OCI-LY7 (cell line): ENCODE measurements at regions not wholly inside any gene's neighbourhood (a gene's known extent, or its start where the extent isn't known, plus 50 kb on each side); places are given as distances from the start of the nearest gene placed in this dataset.

Experiments
- BruUV-seq: library from RNA; stranded (reverse); fragments of 400-500 nt; replicated peaks from 2 replicates; lab custom pipeline; 2021; lab: Mats Ljungman, UMichigan
- CTCF ChIA-PET: fragments of 300-600 bp; sonication (Branson Sonifier 250); formaldehyde crosslinking; loops from one replicate; lab custom pipeline; 2022; ENCODE audit warnings: antibody characterized with exemption; ENCODE audit not compliant: unreplicated experiment; lab: Charles Lee
- POLR2A ChIA-PET: fragments of 300-600 bp; sonication (Branson Sonifier 250); formaldehyde crosslinking; loops from one replicate; lab custom pipeline; 2022; ENCODE audit warnings: antibody characterized with exemption; lab: Charles Lee
- DNase-seq: peaks from one replicate; pipeline ENCODE4 v3.0.0-alpha.2; 2015; ENCODE audit warnings: low spot score
- H2AFZ ChIP-seq: fragments of 200-600 bp; sonication (generic), shearing (Covaris generic); 2 replicates; pipeline ENCODE4 v1.6.1; 2014; ENCODE audit warnings: mild to moderate bottlenecking, antibody characterized with exemption, low read length, moderate library complexity
- H3K27ac ChIP-seq: fragments of 200-600 bp; sonication (generic); 2 replicates; pipeline ENCODE4 v1.5.1; 2014; ENCODE audit warnings: mixed run types, low read depth, mild to moderate bottlenecking, moderate library complexity, low read length, inconsistent platforms; ENCODE audit not compliant: poor library complexity, severe bottlenecking
- H3K36me3 ChIP-seq: fragments of 200-600 bp; sonication (generic); 2 replicates; pipeline ENCODE4 v1.6.1; 2014; ENCODE audit warnings: mild to moderate bottlenecking, antibody characterized with exemption, low read length, moderate library complexity, mixed read lengths; ENCODE audit not compliant: insufficient read depth
- H3K4me1 ChIP-seq: fragments of 200-600 bp; sonication (generic); 2 replicates; pipeline ENCODE4 v1.5.1; 2014; ENCODE audit warnings: mild to moderate bottlenecking, low read length; ENCODE audit not compliant: insufficient read depth, poor library complexity, severe bottlenecking
- H3K4me2 ChIP-seq: fragments of 200-600 bp; sonication (generic); 2 replicates; pipeline ENCODE4 v1.6.1; 2014; ENCODE audit warnings: mild to moderate bottlenecking, low read length
- H3K4me3 ChIP-seq: fragments of 200-600 bp; sonication (generic); 2 replicates; pipeline ENCODE4 v1.5.1; 2014; ENCODE audit warnings: mild to moderate bottlenecking, low read depth, low read length; ENCODE audit not compliant: poor library complexity, severe bottlenecking
- H3K79me2 ChIP-seq: fragments of 200-600 bp; sonication (generic); 2 replicates; pipeline ENCODE4 v1.6.1; 2016; ENCODE audit warnings: low read depth, mild to moderate bottlenecking, low read length, moderate library complexity, mixed read lengths; ENCODE audit not compliant: insufficient read depth
- H3K9me2 ChIP-seq: fragments of 200-600 bp; sonication (generic); 2 replicates; pipeline ENCODE4 v1.6.1; 2016; ENCODE audit warnings: mild to moderate bottlenecking, low read length, mixed read lengths; ENCODE audit not compliant: insufficient read depth
- H3K9me3 ChIP-seq: fragments of 200-600 bp; sonication (generic); 2 replicates; pipeline ENCODE4 v1.6.1; 2014; ENCODE audit warnings: mild to moderate bottlenecking, mixed run types, low read length, mixed read lengths
- H4K20me1 ChIP-seq: fragments of 200-600 bp; sonication (generic); 2 replicates; pipeline ENCODE4 v1.6.1; 2014; ENCODE audit warnings: mild to moderate bottlenecking, antibody characterized with exemption, low read length, moderate library complexity, mixed read lengths; ENCODE audit not compliant: insufficient read depth
- EZH2phosphoT487 ChIP-seq: fragments of 200-600 bp; sonication (generic); IDR thresholded peaks from 2 replicates; pipeline ENCODE4 v1.6.1; 2018; ENCODE audit warnings: low read depth, borderline replicate concordance, mild to moderate bottlenecking, mixed run types, antibody characterized with exemption, low read length, moderate library complexity, mixed read lengths
- intact Hi-C: fragments of 100-400 bp; cut with micrococcal nuclease; formaldehyde crosslinking; loops from one replicate; pipeline ENCODE4 v1.10.0; 2022; ENCODE audit not compliant: unreplicated experiment
- TF ChIP-seq, protein P1 (sequence below): fragments of 200-600 bp; sonication (generic); conservative IDR thresholded peaks from 2 replicates; pipeline ENCODE4 v1.5.1; 2014; ENCODE audit warnings: mild to moderate bottlenecking, antibody characterized with exemption, low read length, moderate library complexity, mixed read lengths

GRCh38 chr2:56537756-56538155, 354.0 kb downstream of the CCDC85A start:
- Histone ChIP-seq H3K9me2 (no peaks in the 10 kb centered on the region), H3K4me1 (no peaks in the 10 kb centered on the region), H3K79me2 (no peaks in the 10 kb centered on the region), H3K36me3 (no peaks in the 10 kb centered on the region), H3K9me3 (no peaks in the 10 kb centered on the region), H3K4me2 (no peak overlapping the region), H2AFZ (no peak overlapping the region), H3K4me3 (no peak overlapping the region), H4K20me1 (no peaks in the 10 kb centered on the region), H3K27ac (no peak overlapping the region)
- no TSS peak for BruUV-seq
- CTCF ChIA-PET: no interaction called here
- TF ChIP-seq, protein P1, sequence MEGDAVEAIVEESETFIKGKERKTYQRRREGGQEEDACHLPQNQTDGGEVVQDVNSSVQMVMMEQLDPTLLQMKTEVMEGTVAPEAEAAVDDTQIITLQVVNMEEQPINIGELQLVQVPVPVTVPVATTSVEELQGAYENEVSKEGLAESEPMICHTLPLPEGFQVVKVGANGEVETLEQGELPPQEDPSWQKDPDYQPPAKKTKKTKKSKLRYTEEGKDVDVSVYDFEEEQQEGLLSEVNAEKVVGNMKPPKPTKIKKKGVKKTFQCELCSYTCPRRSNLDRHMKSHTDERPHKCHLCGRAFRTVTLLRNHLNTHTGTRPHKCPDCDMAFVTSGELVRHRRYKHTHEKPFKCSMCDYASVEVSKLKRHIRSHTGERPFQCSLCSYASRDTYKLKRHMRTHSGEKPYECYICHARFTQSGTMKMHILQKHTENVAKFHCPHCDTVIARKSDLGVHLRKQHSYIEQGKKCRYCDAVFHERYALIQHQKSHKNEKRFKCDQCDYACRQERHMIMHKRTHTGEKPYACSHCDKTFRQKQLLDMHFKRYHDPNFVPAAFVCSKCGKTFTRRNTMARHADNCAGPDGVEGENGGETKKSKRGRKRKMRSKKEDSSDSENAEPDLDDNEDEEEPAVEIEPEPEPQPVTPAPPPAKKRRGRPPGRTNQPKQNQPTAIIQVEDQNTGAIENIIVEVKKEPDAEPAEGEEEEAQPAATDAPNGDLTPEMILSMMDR: no peak
- TF ChIP-seq EZH2phosphoT487: no peak
- DNase-seq: no peak
- intact Hi-C loops: no loop called here
- POLR2A ChIA-PET: no interaction called here

GRCh38 chr2:56539618-56540017, 355.8 kb downstream of the CCDC85A start:
- ChIA-PET POLR2A (no interaction called here), CTCF (no interaction called here)
- Histone ChIP-seq H3K4me3 (no peak overlapping the region), H3K4me2 (no peak overlapping the region), H3K4me1 (no peaks in the 10 kb centered on the region), H4K20me1 (no peaks in the 10 kb centered on the region), H3K36me3 (no peaks in the 10 kb centered on the region), H3K9me3 (no peaks in the 10 kb centered on the region), H3K9me2 (no peaks in the 10 kb centered on the region), H2AFZ (no peak overlapping the region), H3K27ac (no peak overlapping the region), H3K79me2 (no peaks in the 10 kb centered on the region)
- TF ChIP-seq, protein P1: no peak
- TF ChIP-seq EZH2phosphoT487: no peak
- no TSS peak for BruUV-seq
- intact Hi-C loops: no loop called here
- DNase-seq: no peak

GRCh38 chr2:56540467-56540866, 356.7 kb downstream of the CCDC85A start:
- Histone ChIP-seq H3K36me3 (no peaks in the 10 kb centered on the region), H3K4me2 (no peak overlapping the region), H3K9me2 (no peaks in the 10 kb centered on the region), H3K27ac (no peak overlapping the region), H3K79me2 (no peaks in the 10 kb centered on the region), H3K4me1 (no peaks in the 10 kb centered on the region), H2AFZ (no peak overlapping the region), H3K4me3 (no peak overlapping the region), H4K20me1 (no peaks in the 10 kb centered on the region), H3K9me3 (no peaks in the 10 kb centered on the region)
- TF ChIP-seq, protein P1: no peak
- no peak for TF ChIP-seq EZH2phosphoT487
- ChIA-PET POLR2A (no interaction called here), CTCF (no interaction called here)
- DNase-seq: no peak
- BruUV-seq: no TSS peak
- intact Hi-C loops: no loop called here
